ENCODE measurements at regions not wholly inside any gene's neighbourhood (a gene's known extent, or its start where the extent isn't known, plus 50 kb on each side); places are given as distances from the start of the nearest gene placed in this dataset.

- Histone ChIP-seq H3K27ac (ENCODE audit: low read length) (no peak overlapping the region), H3K4me1 (ENCODE audit: control insufficient read depth in 1 of 2, insufficient read depth in 2 of 2, low read length in 2 of 2) (no peaks in the 10 kb centered on the region), H3K9me3 (ENCODE audit: control insufficient read depth in 1 of 2, low read length in 2 of 2) (peaks cover 0 to 2% of the 10 kb centered on the region in 2 donors), H3K4me3 (ENCODE audit: low read depth in 1 of 2, low read length in 2 of 2) (no peak overlapping the region), H3K36me3 (ENCODE audit: control insufficient read depth in 1 of 2, insufficient read depth in 2 of 2, low read length in 2 of 2) (no peaks in the 10 kb centered on the region), H3K27me3 (ENCODE audit: low read depth, low read length) (no peaks in the 10 kb centered on the region)
Observed at GRCh38 chr2:181129364-181130056, 149.1 kb downstream of the UBE2E3 start.

GRCh38 chr2:181130686-181131085 lies 150.3 kb downstream of the UBE2E3 start:
- H3K36me3 ChIP-seq (ENCODE audit: control insufficient read depth in 1 of 2, insufficient read depth in 2 of 2, low read length in 2 of 2): no peaks in the 10 kb centered on the region
- no peak overlapping the region for H3K4me3 ChIP-seq (ENCODE audit: low read depth in 1 of 2, low read length in 2 of 2)
- H3K27ac ChIP-seq (ENCODE audit: low read length): no peak overlapping the region
- H3K4me1 ChIP-seq (ENCODE audit: control insufficient read depth in 1 of 2, insufficient read depth in 2 of 2, low read length in 2 of 2): no peaks in the 10 kb centered on the region
- peaks cover 0 to 2% of the 10 kb centered on the region in 2 donors for H3K9me3 ChIP-seq (ENCODE audit: control insufficient read depth in 1 of 2, low read length in 2 of 2)
- no peaks in the 10 kb centered on the region for H3K27me3 ChIP-seq (ENCODE audit: low read depth, low read length)

GRCh38 chr2:181131584-181131983 lies 151.2 kb downstream of the UBE2E3 start:
- no peaks in the 10 kb centered on the region for H3K4me1 ChIP-seq (ENCODE audit: control insufficient read depth in 1 of 2, insufficient read depth in 2 of 2, low read length in 2 of 2)

GRCh38 chr2:181138816-181139215 lies 158.4 kb downstream of the UBE2E3 start:
- no peaks in the 10 kb centered on the region for H3K36me3 ChIP-seq (ENCODE audit: control insufficient read depth in 1 of 2, insufficient read depth in 2 of 2, low read length in 2 of 2)
- H3K4me3 ChIP-seq (ENCODE audit: low read depth in 1 of 2, low read length in 2 of 2): no peak overlapping the region
- H3K4me1 ChIP-seq (ENCODE audit: control insufficient read depth in 1 of 2, insufficient read depth in 2 of 2, low read length in 2 of 2): no peaks in the 10 kb centered on the region
- H3K9me3 ChIP-seq (ENCODE audit: control insufficient read depth in 1 of 2, low read length in 2 of 2): peaks cover 0 to 2% of the 10 kb centered on the region in 2 donors
- no peak overlapping the region for H3K27ac ChIP-seq (ENCODE audit: low read length)
- H3K27me3 ChIP-seq (ENCODE audit: low read depth, low read length): no peaks in the 10 kb centered on the region

More at GRCh38 chr2:181131584-181131983, 151.2 kb downstream of the UBE2E3 start:
- H3K4me3 ChIP-seq (ENCODE audit: low read depth in 1 of 2, low read length in 2 of 2): no peak overlapping the region
- no peaks in the 10 kb centered on the region for H3K27me3 ChIP-seq (ENCODE audit: low read depth, low read length)
- peaks cover 0 to 2% of the 10 kb centered on the region in 2 donors for H3K9me3 ChIP-seq (ENCODE audit: control insufficient read depth in 1 of 2, low read length in 2 of 2)
- no peak overlapping the region for H3K27ac ChIP-seq (ENCODE audit: low read length)
- no peaks in the 10 kb centered on the region for H3K36me3 ChIP-seq (ENCODE audit: control insufficient read depth in 1 of 2, insufficient read depth in 2 of 2, low read length in 2 of 2)

GRCh38 chr2:181139831-181140230 lies 159.4 kb downstream of the UBE2E3 start:
- Histone ChIP-seq H3K27ac (ENCODE audit: low read length) (no peak overlapping the region), H3K4me1 (ENCODE audit: control insufficient read depth in 1 of 2, insufficient read depth in 2 of 2, low read length in 2 of 2) (no peaks in the 10 kb centered on the region)

GRCh38 chr2:181140414-181140813 lies 160.0 kb downstream of the UBE2E3 start:
- Histone ChIP-seq H3K4me1 (ENCODE audit: control insufficient read depth in 1 of 2, insufficient read depth in 2 of 2, low read length in 2 of 2) (no peaks in the 10 kb centered on the region), H3K9me3 (ENCODE audit: control insufficient read depth in 1 of 2, low read length in 2 of 2) (no peaks in the 10 kb centered on the region), H3K27ac (ENCODE audit: low read length) (no peak overlapping the region), H3K27me3 (ENCODE audit: low read depth, low read length) (no peaks in the 10 kb centered on the region), H3K4me3 (ENCODE audit: low read depth in 1 of 2, low read length in 2 of 2) (no peak overlapping the region), H3K36me3 (ENCODE audit: control insufficient read depth in 1 of 2, insufficient read depth in 2 of 2, low read length in 2 of 2) (no peaks in the 10 kb centered on the region)

More at GRCh38 chr2:181139831-181140230, 159.4 kb downstream of the UBE2E3 start:
- H3K36me3 ChIP-seq (ENCODE audit: control insufficient read depth in 1 of 2, insufficient read depth in 2 of 2, low read length in 2 of 2): no peaks in the 10 kb centered on the region
- H3K4me3 ChIP-seq (ENCODE audit: low read depth in 1 of 2, low read length in 2 of 2): no peak overlapping the region
- no peaks in the 10 kb centered on the region for H3K27me3 ChIP-seq (ENCODE audit: low read depth, low read length)
- H3K9me3 ChIP-seq (ENCODE audit: control insufficient read depth in 1 of 2, low read length in 2 of 2): no peaks in the 10 kb centered on the region

- H3K27me3 ChIP-seq (ENCODE audit: low read depth, low read length): no peaks in the 10 kb centered on the region
- H3K27ac ChIP-seq (ENCODE audit: low read length): no peak overlapping the region
- H3K4me3 ChIP-seq (ENCODE audit: low read depth in 1 of 2, low read length in 2 of 2): no peak overlapping the region
- no peaks in the 10 kb centered on the region for H3K9me3 ChIP-seq (ENCODE audit: control insufficient read depth in 1 of 2, low read length in 2 of 2)
- no peaks in the 10 kb centered on the region for H3K36me3 ChIP-seq (ENCODE audit: control insufficient read depth in 1 of 2, insufficient read depth in 2 of 2, low read length in 2 of 2)
- H3K4me1 ChIP-seq (ENCODE audit: control insufficient read depth in 1 of 2, insufficient read depth in 2 of 2, low read length in 2 of 2): no peaks in the 10 kb centered on the region
Observed at GRCh38 chr2:181140928-181141327, 160.5 kb downstream of the UBE2E3 start.

GRCh38 chr2:181141676-181142075 lies 161.3 kb downstream of the UBE2E3 start:
- Histone ChIP-seq H3K4me1 (ENCODE audit: control insufficient read depth in 1 of 2, insufficient read depth in 2 of 2, low read length in 2 of 2) (no peaks in the 10 kb centered on the region), H3K27ac (ENCODE audit: low read length) (no peak overlapping the region), H3K27me3 (ENCODE audit: low read depth, low read length) (no peaks in the 10 kb centered on the region)

GRCh38 chr2:181142514-181142913 lies 162.1 kb downstream of the UBE2E3 start:
- Histone ChIP-seq H3K27ac (ENCODE audit: low read length) (no peak overlapping the region), H3K4me1 (ENCODE audit: control insufficient read depth in 1 of 2, insufficient read depth in 2 of 2, low read length in 2 of 2) (no peaks in the 10 kb centered on the region), H3K36me3 (ENCODE audit: control insufficient read depth in 1 of 2, insufficient read depth in 2 of 2, low read length in 2 of 2) (no peaks in the 10 kb centered on the region), H3K27me3 (ENCODE audit: low read depth, low read length) (no peaks in the 10 kb centered on the region), H3K9me3 (ENCODE audit: control insufficient read depth in 1 of 2, low read length in 2 of 2) (no peaks in the 10 kb centered on the region), H3K4me3 (ENCODE audit: low read depth in 1 of 2, low read length in 2 of 2) (no peak overlapping the region)

More at GRCh38 chr2:181141676-181142075, 161.3 kb downstream of the UBE2E3 start:
- no peaks in the 10 kb centered on the region for H3K36me3 ChIP-seq (ENCODE audit: control insufficient read depth in 1 of 2, insufficient read depth in 2 of 2, low read length in 2 of 2)
- H3K9me3 ChIP-seq (ENCODE audit: control insufficient read depth in 1 of 2, low read length in 2 of 2): no peaks in the 10 kb centered on the region
- H3K4me3 ChIP-seq (ENCODE audit: low read depth in 1 of 2, low read length in 2 of 2): no peak overlapping the region

- no peaks in the 10 kb centered on the region for H3K27me3 ChIP-seq (ENCODE audit: low read depth, low read length)
- no peaks in the 10 kb centered on the region for H3K36me3 ChIP-seq (ENCODE audit: control insufficient read depth in 1 of 2, insufficient read depth in 2 of 2, low read length in 2 of 2)
- H3K9me3 ChIP-seq (ENCODE audit: control insufficient read depth in 1 of 2, low read length in 2 of 2): no peaks in the 10 kb centered on the region
- no peak overlapping the region for H3K4me3 ChIP-seq (ENCODE audit: low read depth in 1 of 2, low read length in 2 of 2)
- no peaks in the 10 kb centered on the region for H3K4me1 ChIP-seq (ENCODE audit: control insufficient read depth in 1 of 2, insufficient read depth in 2 of 2, low read length in 2 of 2)
- H3K27ac ChIP-seq (ENCODE audit: low read length): no peak overlapping the region
Observed at GRCh38 chr2:181143790-181144300, 163.4 kb downstream of the UBE2E3 start.

- Histone ChIP-seq H3K27me3 (ENCODE audit: low read depth, low read length) (no peaks in the 10 kb centered on the region), H3K27ac (ENCODE audit: low read length) (no peak overlapping the region), H3K36me3 (ENCODE audit: control insufficient read depth in 1 of 2, insufficient read depth in 2 of 2, low read length in 2 of 2) (no peaks in the 10 kb centered on the region), H3K4me3 (ENCODE audit: low read depth in 1 of 2, low read length in 2 of 2) (no peak overlapping the region), H3K9me3 (ENCODE audit: control insufficient read depth in 1 of 2, low read length in 2 of 2) (no peaks in the 10 kb centered on the region), H3K4me1 (ENCODE audit: control insufficient read depth in 1 of 2, insufficient read depth in 2 of 2, low read length in 2 of 2) (no peaks in the 10 kb centered on the region)
Observed at GRCh38 chr2:181145645-181146044, 165.2 kb downstream of the UBE2E3 start.

GRCh38 chr2:181146171-181146570 lies 165.8 kb downstream of the UBE2E3 start:
- no peaks in the 10 kb centered on the region for H3K27me3 ChIP-seq (ENCODE audit: low read depth, low read length)
- no peaks in the 10 kb centered on the region for H3K4me1 ChIP-seq (ENCODE audit: control insufficient read depth in 1 of 2, insufficient read depth in 2 of 2, low read length in 2 of 2)
- no peaks in the 10 kb centered on the region for H3K9me3 ChIP-seq (ENCODE audit: control insufficient read depth in 1 of 2, low read length in 2 of 2)
- H3K4me3 ChIP-seq (ENCODE audit: low read depth in 1 of 2, low read length in 2 of 2): no peak overlapping the region
- H3K27ac ChIP-seq (ENCODE audit: low read length): no peak overlapping the region
- no peaks in the 10 kb centered on the region for H3K36me3 ChIP-seq (ENCODE audit: control insufficient read depth in 1 of 2, insufficient read depth in 2 of 2, low read length in 2 of 2)

Data from muscle layer of duodenum (tissue), 2 donors.